GM21515 (cell line): ENCODE measurements at regions not wholly inside any gene's neighbourhood (a gene's known extent, or its start where the extent isn't known, plus 50 kb on each side); places are given as distances from the start of the nearest gene placed in this dataset.
"Not testable (repeated sequence)": the region's sequence is repeated elsewhere in the genome, so short reads cannot be mapped to it uniquely, and the experiment has no call there.

ENCODE experiments used
- ATAC-seq: cut with Tn5 transposase; IDR thresholded peaks from one replicate; pipeline ENCODE4 v1.9.1; 2021; ENCODE audit not compliant: unreplicated experiment

GRCh38 chr3:88775026-88775690 lies 332.3 kb upstream of the EPHA3 start:
- ATAC-seq = no peak

DNA sequence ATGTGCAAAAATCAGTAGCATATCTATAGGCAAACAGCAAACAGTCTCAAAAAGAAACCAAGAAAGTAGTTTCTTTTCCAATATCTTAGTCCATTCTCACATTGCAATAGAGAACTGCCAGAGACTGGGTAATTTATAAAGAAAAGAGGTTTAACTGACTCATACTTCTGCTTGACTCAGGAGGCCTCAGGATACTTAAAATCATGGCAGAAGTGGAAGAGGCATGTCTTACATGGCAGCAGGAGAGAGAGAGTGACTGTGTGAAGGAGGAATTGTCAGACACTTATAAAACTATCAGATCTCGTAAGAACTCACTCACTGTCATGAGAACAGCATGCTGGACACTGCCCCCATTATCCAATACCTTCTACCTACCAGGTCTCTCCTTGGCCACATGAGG lies 327.9 kb upstream of the EPHA3 start:
- ATAC-seq = no peak

- no peak for ATAC-seq
These were observed 322.5 kb upstream of the EPHA3 start for GRCh38 chr3:88784925-88785324.

DNA sequence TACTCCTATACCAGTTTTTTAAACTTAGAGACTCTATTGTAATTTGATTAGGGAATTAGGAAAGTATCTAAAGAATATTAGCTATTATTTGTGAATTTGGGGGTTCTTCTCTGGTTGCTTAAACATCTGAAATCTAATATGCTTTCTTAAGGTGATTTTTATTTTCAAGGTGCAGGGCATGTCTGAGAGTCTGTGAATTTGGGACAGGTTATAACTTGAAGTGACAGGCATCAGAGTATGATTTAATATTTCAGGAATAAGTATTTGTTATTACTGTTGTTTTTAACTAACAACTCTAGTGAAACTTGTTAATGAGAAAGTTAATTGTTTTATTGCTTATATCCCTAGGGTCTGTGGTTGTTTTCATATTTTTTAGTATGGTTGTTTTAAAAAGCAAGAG lies 321.6 kb upstream of the EPHA3 start:
- no peak for ATAC-seq

- no peak for ATAC-seq
These were observed 311.9 kb upstream of the EPHA3 start for GRCh38 chr3:88795503-88795902.

GRCh38 chr3:88807491-88808105 lies 299.8 kb upstream of the EPHA3 start:
- no peak for ATAC-seq

- ATAC-seq = no peak
These were observed 297.4 kb upstream of the EPHA3 start for GRCh38 chr3:88809993-88810392.

GRCh38 chr3:88810455-88810854 lies 297.0 kb upstream of the EPHA3 start:
- no peak for ATAC-seq

DNA sequence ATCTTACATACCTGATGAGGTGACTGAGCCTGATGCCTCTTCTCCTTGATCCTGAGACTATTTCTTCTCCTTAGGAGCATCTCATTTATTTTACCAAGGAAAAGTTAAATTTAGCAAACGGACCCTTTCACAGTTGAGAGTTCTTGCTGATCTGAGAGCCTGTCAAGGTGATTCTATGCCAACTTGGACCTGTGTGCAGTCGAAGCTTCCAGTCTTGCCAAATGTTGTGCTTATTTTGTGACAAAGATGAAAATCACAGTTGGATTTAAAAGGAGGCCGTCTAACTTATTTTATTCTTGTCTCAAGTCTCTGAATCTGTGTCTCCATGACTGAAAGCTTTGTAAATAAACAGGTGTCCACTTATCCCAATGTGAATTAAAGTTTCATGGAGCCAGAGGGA lies 296.3 kb upstream of the EPHA3 start:
- ATAC-seq = no peak

GRCh38 chr3:88812576-88812975 lies 294.8 kb upstream of the EPHA3 start:
- ATAC-seq = no peak

- ATAC-seq = no peak
These were observed 291.0 kb upstream of the EPHA3 start for GRCh38 chr3:88816445-88816844.

GRCh38 chr3:88824666-88825564 lies 282.5 kb upstream of the EPHA3 start:
- ATAC-seq = no peak

GRCh38 chr3:88828466-88828865 lies 279.0 kb upstream of the EPHA3 start:
- no peak for ATAC-seq

DNA sequence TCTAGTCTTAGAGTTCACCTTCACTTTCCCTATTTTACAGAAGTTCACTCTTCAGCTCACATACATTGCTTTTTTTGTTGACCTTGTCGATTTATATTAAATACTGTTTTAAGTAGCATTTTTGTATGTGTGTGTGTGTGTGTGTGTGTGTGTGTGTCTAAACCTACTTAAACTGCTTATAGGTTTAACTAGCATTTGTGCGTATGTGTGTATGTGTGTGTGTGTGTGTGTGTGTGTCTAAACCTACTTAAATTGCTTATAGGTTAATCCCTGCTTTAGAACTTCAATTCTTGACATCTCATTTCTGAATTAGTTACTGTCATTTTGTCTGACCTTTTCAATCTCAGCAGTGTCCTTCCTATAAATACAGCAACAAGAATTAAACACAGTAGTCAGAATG lies 254.8 kb upstream of the EPHA3 start:
- ATAC-seq = no peak

DNA sequence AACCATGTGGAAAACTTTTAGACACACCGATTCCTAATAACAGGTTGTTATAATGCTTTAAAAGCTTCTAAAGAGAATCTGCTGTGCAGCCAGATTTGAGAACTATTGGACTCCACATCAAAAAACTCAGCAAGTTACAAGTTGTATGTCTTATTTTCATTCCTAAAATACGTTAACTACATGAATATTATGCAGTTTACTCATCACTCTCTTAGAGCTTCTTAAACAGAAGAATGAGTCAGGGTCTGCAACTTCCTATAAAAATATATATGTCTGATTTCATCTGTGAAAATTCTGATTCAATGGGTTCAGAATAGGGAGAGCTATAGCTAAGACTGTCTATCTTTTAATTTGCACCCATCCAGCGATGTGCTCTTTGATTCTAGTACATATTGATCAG lies 244.2 kb upstream of the EPHA3 start:
- ATAC-seq = no peak

- ATAC-seq = no peak
These were observed 230.7 kb upstream of the EPHA3 start for GRCh38 chr3:88876724-88877123.

DNA sequence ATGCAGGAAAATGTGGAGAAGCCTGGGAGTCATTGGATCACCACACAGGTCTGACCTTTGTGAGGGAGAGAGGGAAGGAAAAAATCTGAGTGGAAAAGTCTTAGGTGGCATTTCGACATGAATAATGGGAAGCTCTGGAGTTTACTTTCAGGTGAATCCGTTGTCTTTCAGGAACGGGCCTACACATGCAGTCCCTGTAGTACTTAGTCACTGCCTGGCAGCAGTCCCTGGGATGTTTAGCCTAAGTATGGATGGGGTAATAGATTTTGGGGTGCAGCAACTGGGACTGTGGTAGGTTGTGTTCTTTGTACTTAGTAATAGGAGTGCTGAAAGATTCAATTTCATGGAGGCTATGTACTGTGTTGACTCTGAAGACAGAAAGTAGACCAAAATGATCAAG lies 227.5 kb upstream of the EPHA3 start:
- ATAC-seq = no peak

DNA sequence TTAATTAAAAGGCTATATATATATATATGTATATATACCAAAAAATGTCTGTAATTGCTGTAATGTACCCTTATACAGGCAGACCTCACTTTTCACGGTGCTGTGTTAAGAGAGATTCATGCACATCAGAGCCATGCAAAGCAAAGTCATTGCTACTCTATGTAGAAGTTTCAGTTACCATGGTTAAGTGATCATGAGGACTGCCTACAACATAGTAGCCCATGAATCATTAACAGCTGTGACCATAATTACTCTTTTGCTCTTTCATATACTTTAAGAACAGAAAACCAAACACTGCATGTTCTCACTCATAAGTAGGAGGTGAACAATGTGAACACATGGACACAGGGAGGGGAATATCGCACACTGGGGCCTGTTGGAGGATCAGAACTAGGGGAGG lies 225.3 kb upstream of the EPHA3 start:
- peak; percentile 90 for ATAC-seq

GRCh38 chr3:88886624-88887023 lies 220.8 kb upstream of the EPHA3 start:
- ATAC-seq = not testable (repeated sequence)

- ATAC-seq = no peak
These were observed 211.4 kb upstream of the EPHA3 start for GRCh38 chr3:88896026-88896425.

- ATAC-seq = no peak
These were observed 195.0 kb upstream of the EPHA3 start for GRCh38 chr3:88912294-88912877.

DNA sequence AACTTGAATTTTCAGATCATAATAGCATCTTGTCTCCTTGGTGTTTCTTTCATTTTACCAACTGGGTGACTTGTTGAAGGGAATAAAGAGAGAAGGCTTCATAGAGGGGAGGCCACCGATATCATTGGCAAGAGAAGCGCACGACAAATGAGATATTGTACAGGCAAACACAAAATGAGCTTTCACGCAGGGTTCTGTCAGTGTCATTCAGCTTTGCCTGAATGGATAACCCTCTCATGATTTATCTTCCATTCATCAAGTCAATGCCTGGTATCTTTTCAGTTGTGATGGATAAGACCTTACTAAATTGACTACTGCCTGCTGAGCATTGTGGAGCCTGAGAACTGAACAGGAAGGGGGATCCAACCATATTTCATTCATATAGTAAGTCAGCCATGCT lies 188.6 kb upstream of the EPHA3 start:
- ATAC-seq = no peak
